ENCODE measurements at regions not wholly inside any gene's neighbourhood (a gene's known extent, or its start where the extent isn't known, plus 50 kb on each side); places are given as distances from the start of the nearest gene placed in this dataset.

- H3K4me1 ChIP-seq (ENCODE audit: control insufficient read depth, insufficient read depth, low read length) = peaks cover 7% of the 10 kb centered on the region
- no peak overlapping the region for H2AFZ ChIP-seq (replicated peaks; ENCODE audit: low read length, poor library complexity)
- TF ChIP-seq SMC3 (IDR thresholded peaks at IDR 0.05; ENCODE audit: low read depth, low read length) (no peak), NFE2L2 (IDR thresholded peaks at IDR 0.05; ENCODE audit: low read depth, low read length) (no peak), RAD21 (IDR thresholded peaks at IDR 0.05; ENCODE audit: low read length) (no peak), CTCF (conservative IDR thresholded peaks at IDR 0.05; ENCODE audit: low read depth, low read length) (no peak), BHLHE40 (IDR thresholded peaks at IDR 0.05; ENCODE audit: low read depth, low read length) (no peak), POLR2A (IDR thresholded peaks at IDR 0.05; ENCODE audit: low read depth, low read length) (no peak), ELK1 (IDR thresholded peaks at IDR 0.05; ENCODE audit: borderline replicate concordance, low read depth, low read length) (no peak), FOS (IDR thresholded peaks at IDR 0.05; ENCODE audit: low read depth, low read length) (no peak), MXI1 (IDR thresholded peaks at IDR 0.05; ENCODE audit: borderline replicate concordance, low read depth, low read length) (no peak), USF2 (IDR thresholded peaks at IDR 0.05; ENCODE audit: low read depth, low read length) (no peak), MAZ (IDR thresholded peaks at IDR 0.05; ENCODE audit: borderline replicate concordance, low read depth, low read length) (no peak), CEBPB (IDR thresholded peaks at IDR 0.05; ENCODE audit: low read depth, low read length) (no peak), MAFK (IDR thresholded peaks at IDR 0.05; ENCODE audit: low read depth, low read length) (no peak), CHD1 (IDR thresholded peaks at IDR 0.05; ENCODE audit: low read depth, low read length) (no peak), RFX5 (IDR thresholded peaks at IDR 0.05; ENCODE audit: low read depth, low read length) (no peak), RCOR1 (IDR thresholded peaks at IDR 0.05; ENCODE audit: insufficient replicate concordance, low read length) (no peak)
- H3K4ac ChIP-seq (ENCODE audit: low read depth, low read length) = no peak overlapping the region
- no peaks in the 10 kb centered on the region for H4K20me1 ChIP-seq (ENCODE audit: insufficient read depth, low read length)
- in situ Hi-C loops (cut with MboI; ENCODE audit: low sequenced_read_pairs) (no loop called here), intact Hi-C loops (cut with micrococcal nuclease) (no loop called here), dilution Hi-C loops (cut with HindIII; ENCODE audit: low sequenced_read_pairs, unreplicated experiment) (no loop called here)
- H3K14ac ChIP-seq (replicated peaks; ENCODE audit: low read depth, low read length) = no peak overlapping the region
- no peak overlapping the region for H4K91ac ChIP-seq (ENCODE audit: insufficient read depth, low read depth, low read length)
- no peak overlapping the region for H2BK120ac ChIP-seq (ENCODE audit: low read depth, low read length)
- no peak overlapping the region for H2BK15ac ChIP-seq (ENCODE audit: low read depth, low read length)
- WGBS, 2 experiments (ENCODE audit: extremely low coverage in 2 of 2, insufficient read length in 1 of 2) = 99% methylated on average over 11 of the region's 13 CpGs; no CpG with 5 or more reads in 1 of the 2 experiments
- H3K9me3 ChIP-seq (ENCODE audit: control insufficient read depth, insufficient read depth, low read length) = no peaks in the 10 kb centered on the region; the same call in 1 of the 2 replicates
- H3K4me2 ChIP-seq (ENCODE audit: low read depth, low read length) = no peak overlapping the region
- ChIA-PET POLR2A (ENCODE audit: unreplicated experiment) (no interaction called here), CTCF (no interaction called here)
- H2AK5ac ChIP-seq (ENCODE audit: low read depth, low read length) = no peak overlapping the region
- H3K18ac ChIP-seq (ENCODE audit: low read depth, low read length) = no peak overlapping the region
- no peak overlapping the region for H3K56ac ChIP-seq (ENCODE audit: extremely low read depth, insufficient read depth, low read length)
- no peak overlapping the region for H2AK9ac ChIP-seq (replicated peaks; ENCODE audit: low read depth, low read length, poor library complexity)
- DNase-seq = no peak
- H4K8ac ChIP-seq (ENCODE audit: low read depth in 2 of 2, low read length in 2 of 2) = no peak overlapping the region
- no peak overlapping the region for H2BK5ac ChIP-seq (ENCODE audit: low read depth, low read length, poor library complexity, severe bottlenecking)
- BruUV-seq (replicated peaks) = no TSS peak
- peaks cover 3% of the 10 kb centered on the region; the same call in 1 of the 2 replicates for H3K9me1 ChIP-seq (ENCODE audit: insufficient read depth, low read length)
- no peaks in the 10 kb centered on the region for H3K36me3 ChIP-seq (ENCODE audit: control insufficient read depth, insufficient read depth, low read length)
- H3K27me3 ChIP-seq (ENCODE audit: control insufficient read depth, insufficient read depth, low read length) = no peaks in the 10 kb centered on the region
- H3K9ac ChIP-seq (ENCODE audit: low read depth, low read length) = no peak overlapping the region
- H4K5ac ChIP-seq (ENCODE audit: low read depth, low read length) = no peak overlapping the region
- no peaks in the 10 kb centered on the region for H3K79me1 ChIP-seq (ENCODE audit: low read depth in 1 of 2, low read length in 2 of 2)
- H3K4me3 ChIP-seq (ENCODE audit: insufficient read depth, low read depth, low read length) = no peak overlapping the region
- no peak overlapping the region for H3K27ac ChIP-seq (ENCODE audit: insufficient read depth, low read length)
- H2BK20ac ChIP-seq (ENCODE audit: low read depth, low read length) = no peak overlapping the region
- H3K23ac ChIP-seq (ENCODE audit: low read depth, low read length) = no peak overlapping the region
- no peak for ATAC-seq (ENCODE audit: low read depth)
These were observed 273.3 kb downstream of the TRIML1 start for GRCh38 chr4:188412499-188412898.

All from IMR-90 (cell line).